Calu3 (cell line): ENCODE measurements at regions not wholly inside any gene's neighbourhood (a gene's known extent, or its start where the extent isn't known, plus 50 kb on each side); places are given as distances from the start of the nearest gene placed in this dataset.

ENCODE experiments used
- BruUV-seq: library from RNA; stranded (reverse); fragments of 400-500 nt; replicated peaks from 2 replicates; lab custom pipeline; 2021; lab: Mats Ljungman, UMichigan
- CTCF ChIA-PET: fragments of 300-600 bp; sonication (Branson Sonifier 250); formaldehyde crosslinking; loops from one replicate; lab custom pipeline; 2022; ENCODE audit warnings: antibody characterized with exemption; lab: Charles Lee
- DNase-seq: peaks from one replicate; pipeline ENCODE4 v3.0.0; 2022
- H3K27ac Mint-ChIP-seq: one replicate; pipeline ENCODE4 v1.8.0; 2022; ENCODE audit warnings: mixed read lengths; ENCODE audit not compliant: unreplicated experiment
- H3K27me3 Mint-ChIP-seq: one replicate; pipeline ENCODE4 v1.8.0; 2022; ENCODE audit warnings: mixed read lengths; ENCODE audit not compliant: unreplicated experiment
- H3K36me3 Mint-ChIP-seq: one replicate; pipeline ENCODE4 v1.8.0; 2022; ENCODE audit warnings: mild to moderate bottlenecking, moderate library complexity, mixed read lengths; ENCODE audit not compliant: insufficient read depth, unreplicated experiment
- H3K4me1 Mint-ChIP-seq: one replicate; pipeline ENCODE4 v1.8.0; 2022; ENCODE audit warnings: mild to moderate bottlenecking, low read depth, mixed read lengths; ENCODE audit not compliant: unreplicated experiment
- H3K4me3 Mint-ChIP-seq: one replicate; pipeline ENCODE4 v1.8.0; 2022; ENCODE audit warnings: mild to moderate bottlenecking, low read depth, moderate library complexity, mixed read lengths; ENCODE audit not compliant: unreplicated experiment
- H3K9me3 Mint-ChIP-seq: one replicate; pipeline ENCODE4 v1.8.0; 2022; ENCODE audit warnings: low read depth, mixed read lengths; ENCODE audit not compliant: unreplicated experiment
- intact Hi-C: fragments of 100-400 bp; cut with micrococcal nuclease; formaldehyde crosslinking; loops from one replicate; pipeline ENCODE4 v1.10.0; 2022; ENCODE audit not compliant: unreplicated experiment
- TF ChIP-seq, protein P1 (sequence below): fragments of 200-600 bp; IDR thresholded peaks from one replicate; pipeline ENCODE4 v1.8.0; 2022; ENCODE audit warnings: antibody characterized with exemption; ENCODE audit not compliant: unreplicated experiment

DNA sequence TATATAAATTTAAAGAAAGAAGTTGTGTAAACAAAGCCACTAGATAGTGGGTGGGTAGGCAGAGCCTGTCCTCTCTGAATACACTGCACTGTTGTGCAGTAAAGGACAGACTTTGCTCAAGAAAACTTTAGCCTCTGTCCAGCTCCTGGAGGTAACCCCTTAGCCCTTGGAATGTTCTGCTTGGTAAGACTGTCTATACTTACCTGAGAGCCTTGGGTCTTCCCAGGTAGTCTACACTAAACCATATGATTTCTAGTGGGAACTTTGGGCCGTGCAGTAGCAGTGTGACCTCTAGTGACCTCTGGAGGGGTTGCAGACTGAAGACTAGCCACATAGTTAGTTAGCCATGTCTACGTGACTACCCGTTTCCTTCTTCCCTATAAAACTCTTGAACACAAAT lies 678.3 kb upstream of the NRXN1 start:
- Mint-ChIP-seq H3K9me3 (peaks cover 4% of the 10 kb centered on the region), H3K4me1 (no peaks in the 10 kb centered on the region), H3K27ac (no peak overlapping the region), H3K27me3 (no peaks in the 10 kb centered on the region), H3K36me3 (no peaks in the 10 kb centered on the region), H3K4me3 (no peak overlapping the region)
- TF ChIP-seq, protein P1, sequence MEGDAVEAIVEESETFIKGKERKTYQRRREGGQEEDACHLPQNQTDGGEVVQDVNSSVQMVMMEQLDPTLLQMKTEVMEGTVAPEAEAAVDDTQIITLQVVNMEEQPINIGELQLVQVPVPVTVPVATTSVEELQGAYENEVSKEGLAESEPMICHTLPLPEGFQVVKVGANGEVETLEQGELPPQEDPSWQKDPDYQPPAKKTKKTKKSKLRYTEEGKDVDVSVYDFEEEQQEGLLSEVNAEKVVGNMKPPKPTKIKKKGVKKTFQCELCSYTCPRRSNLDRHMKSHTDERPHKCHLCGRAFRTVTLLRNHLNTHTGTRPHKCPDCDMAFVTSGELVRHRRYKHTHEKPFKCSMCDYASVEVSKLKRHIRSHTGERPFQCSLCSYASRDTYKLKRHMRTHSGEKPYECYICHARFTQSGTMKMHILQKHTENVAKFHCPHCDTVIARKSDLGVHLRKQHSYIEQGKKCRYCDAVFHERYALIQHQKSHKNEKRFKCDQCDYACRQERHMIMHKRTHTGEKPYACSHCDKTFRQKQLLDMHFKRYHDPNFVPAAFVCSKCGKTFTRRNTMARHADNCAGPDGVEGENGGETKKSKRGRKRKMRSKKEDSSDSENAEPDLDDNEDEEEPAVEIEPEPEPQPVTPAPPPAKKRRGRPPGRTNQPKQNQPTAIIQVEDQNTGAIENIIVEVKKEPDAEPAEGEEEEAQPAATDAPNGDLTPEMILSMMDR = no peak
- intact Hi-C loops = no loop called here
- CTCF ChIA-PET = no interaction called here
- DNase-seq = peak; percentile 13
- no TSS peak for BruUV-seq

GRCh38 chr2:51707625-51708024 lies 675.7 kb upstream of the NRXN1 start:
- H3K27ac Mint-ChIP-seq = no peak overlapping the region
- H3K4me3 Mint-ChIP-seq = no peak overlapping the region
- CTCF ChIA-PET = no interaction called here
- TF ChIP-seq, protein P1 = no peak
- H3K27me3 Mint-ChIP-seq = no peaks in the 10 kb centered on the region
- H3K9me3 Mint-ChIP-seq = peaks cover 4% of the 10 kb centered on the region
- H3K36me3 Mint-ChIP-seq = no peaks in the 10 kb centered on the region
- no peaks in the 10 kb centered on the region for H3K4me1 Mint-ChIP-seq
- no TSS peak for BruUV-seq
- no peak for DNase-seq
- intact Hi-C loops = no loop called here

- BruUV-seq = no TSS peak
- H3K36me3 Mint-ChIP-seq = no peaks in the 10 kb centered on the region
- H3K4me1 Mint-ChIP-seq = no peaks in the 10 kb centered on the region
- no peak for DNase-seq
- intact Hi-C loops = no loop called here
- CTCF ChIA-PET = no interaction called here
- no peaks in the 10 kb centered on the region for H3K27me3 Mint-ChIP-seq
- no peak overlapping the region for H3K4me3 Mint-ChIP-seq
- H3K27ac Mint-ChIP-seq = no peak overlapping the region
- TF ChIP-seq, protein P1 = no peak
- peaks cover 9% of the 10 kb centered on the region for H3K9me3 Mint-ChIP-seq
Measured at GRCh38 chr2:51706220-51706619, 674.3 kb upstream of the NRXN1 start.

DNA sequence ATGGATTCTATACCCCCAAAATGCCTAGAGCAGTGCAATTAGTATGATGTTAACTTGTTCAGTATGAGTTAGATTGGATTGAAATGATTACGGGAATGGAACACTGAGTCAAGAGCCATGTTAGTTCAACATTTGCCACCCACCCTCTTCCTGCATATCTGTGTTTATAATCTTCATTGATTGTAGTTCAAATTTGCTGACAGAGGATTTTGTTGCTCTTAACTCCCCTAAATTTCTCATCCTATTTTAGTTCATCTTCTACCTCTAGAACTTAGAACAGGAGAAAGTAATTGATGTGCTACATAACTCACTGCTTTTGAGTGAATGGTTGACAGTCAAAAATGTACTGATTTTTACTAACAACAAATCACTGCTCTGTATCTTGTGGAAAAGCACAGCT lies 673.5 kb upstream of the NRXN1 start:
- BruUV-seq = no TSS peak
- H3K27ac Mint-ChIP-seq = no peak overlapping the region
- TF ChIP-seq, protein P1 = no peak
- peaks cover 9% of the 10 kb centered on the region for H3K9me3 Mint-ChIP-seq
- no peaks in the 10 kb centered on the region for H3K27me3 Mint-ChIP-seq
- H3K36me3 Mint-ChIP-seq = no peaks in the 10 kb centered on the region
- no peak overlapping the region for H3K4me3 Mint-ChIP-seq
- intact Hi-C loops = no loop called here
- H3K4me1 Mint-ChIP-seq = no peaks in the 10 kb centered on the region
- CTCF ChIA-PET = no interaction called here
- no peak for DNase-seq
